ENCODE measurements at regions not wholly inside any gene's neighbourhood (a gene's known extent, or its start where the extent isn't known, plus 50 kb on each side); places are given as distances from the start of the nearest gene placed in this dataset.
"Not testable (repeated sequence)": the region's sequence is repeated elsewhere in the genome, so short reads cannot be mapped to it uniquely, and the experiment has no call there.

GRCh38 chr2:75292826-75293225, 93.5 kb upstream of the TACR1 start:
- H3K27ac Mint-ChIP-seq: no peak overlapping the region
- peaks cover 6% of the 10 kb centered on the region for H3K4me1 Mint-ChIP-seq
- H3K27me3 Mint-ChIP-seq (ENCODE audit: low read depth): peaks cover 3% of the 10 kb centered on the region; the same call in 1 of the 2 replicates
- no peaks in the 10 kb centered on the region for H3K36me3 Mint-ChIP-seq
- DNase-seq (ENCODE audit: low spot score) (no peak), ATAC-seq (no peak)
- POLR2A ChIA-PET: no interaction called here
- TF ChIP-seq, protein P1, sequence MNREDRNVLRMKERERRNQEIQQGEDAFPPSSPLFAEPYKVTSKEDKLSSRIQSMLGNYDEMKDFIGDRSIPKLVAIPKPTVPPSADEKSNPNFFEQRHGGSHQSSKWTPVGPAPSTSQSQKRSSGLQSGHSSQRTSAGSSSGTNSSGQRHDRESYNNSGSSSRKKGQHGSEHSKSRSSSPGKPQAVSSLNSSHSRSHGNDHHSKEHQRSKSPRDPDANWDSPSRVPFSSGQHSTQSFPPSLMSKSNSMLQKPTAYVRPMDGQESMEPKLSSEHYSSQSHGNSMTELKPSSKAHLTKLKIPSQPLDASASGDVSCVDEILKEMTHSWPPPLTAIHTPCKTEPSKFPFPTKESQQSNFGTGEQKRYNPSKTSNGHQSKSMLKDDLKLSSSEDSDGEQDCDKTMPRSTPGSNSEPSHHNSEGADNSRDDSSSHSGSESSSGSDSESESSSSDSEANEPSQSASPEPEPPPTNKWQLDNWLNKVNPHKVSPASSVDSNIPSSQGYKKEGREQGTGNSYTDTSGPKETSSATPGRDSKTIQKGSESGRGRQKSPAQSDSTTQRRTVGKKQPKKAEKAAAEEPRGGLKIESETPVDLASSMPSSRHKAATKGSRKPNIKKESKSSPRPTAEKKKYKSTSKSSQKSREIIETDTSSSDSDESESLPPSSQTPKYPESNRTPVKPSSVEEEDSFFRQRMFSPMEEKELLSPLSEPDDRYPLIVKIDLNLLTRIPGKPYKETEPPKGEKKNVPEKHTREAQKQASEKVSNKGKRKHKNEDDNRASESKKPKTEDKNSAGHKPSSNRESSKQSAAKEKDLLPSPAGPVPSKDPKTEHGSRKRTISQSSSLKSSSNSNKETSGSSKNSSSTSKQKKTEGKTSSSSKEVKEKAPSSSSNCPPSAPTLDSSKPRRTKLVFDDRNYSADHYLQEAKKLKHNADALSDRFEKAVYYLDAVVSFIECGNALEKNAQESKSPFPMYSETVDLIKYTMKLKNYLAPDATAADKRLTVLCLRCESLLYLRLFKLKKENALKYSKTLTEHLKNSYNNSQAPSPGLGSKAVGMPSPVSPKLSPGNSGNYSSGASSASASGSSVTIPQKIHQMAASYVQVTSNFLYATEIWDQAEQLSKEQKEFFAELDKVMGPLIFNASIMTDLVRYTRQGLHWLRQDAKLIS (CRISPR knock-in tag; IDR thresholded peaks at IDR 0.05; ENCODE audit: borderline replicate concordance): no peak
- TF ChIP-seq ZNF423 (CRISPR knock-in tag; IDR thresholded peaks at IDR 0.05): no peak
- no peak for TF ChIP-seq CBFB (CRISPR knock-in tag; IDR thresholded peaks at IDR 0.05; ENCODE audit: low read depth)
- no peaks in the 10 kb centered on the region for H3K9me3 Mint-ChIP-seq
- H3K4me3 Mint-ChIP-seq: no peak overlapping the region
- CTCF ChIA-PET: no interaction called here

- TF ChIP-seq CREM (CRISPR knock-in tag; IDR thresholded peaks at IDR 0.05) (no peak), ZNF396 (CRISPR knock-in tag; IDR thresholded peaks at IDR 0.05; ENCODE audit: borderline replicate concordance) (no peak), FOXJ3 (CRISPR knock-in tag; IDR thresholded peaks at IDR 0.05; ENCODE audit: borderline replicate concordance) (no peak), ZNF263 (CRISPR knock-in tag; IDR thresholded peaks at IDR 0.05; ENCODE audit: low read depth) (peak; percentile 32; the same call in 1 of the 2 replicates)
- DNase-seq (ENCODE audit: low spot score) (no peak), ATAC-seq (peak; percentile 72)
- H3K36me3 Mint-ChIP-seq: no peaks in the 10 kb centered on the region
- ChIA-PET CTCF (no interaction called here), POLR2A (interaction anchor here (0.5 kb wide), 1 partner anchor 365 kb away, joined by 3 read pairs; no protein-coding TSS in a partner anchor)
- H3K4me3 Mint-ChIP-seq: no peak overlapping the region
- H3K27ac Mint-ChIP-seq: no peak overlapping the region
- H3K4me1 Mint-ChIP-seq: peaks cover 6% of the 10 kb centered on the region
- no peaks in the 10 kb centered on the region for H3K9me3 Mint-ChIP-seq
- no peaks in the 10 kb centered on the region for H3K27me3 Mint-ChIP-seq (ENCODE audit: low read depth)
Measured at GRCh38 chr2:75290600-75291150, 91.4 kb upstream of the TACR1 start.

DNA sequence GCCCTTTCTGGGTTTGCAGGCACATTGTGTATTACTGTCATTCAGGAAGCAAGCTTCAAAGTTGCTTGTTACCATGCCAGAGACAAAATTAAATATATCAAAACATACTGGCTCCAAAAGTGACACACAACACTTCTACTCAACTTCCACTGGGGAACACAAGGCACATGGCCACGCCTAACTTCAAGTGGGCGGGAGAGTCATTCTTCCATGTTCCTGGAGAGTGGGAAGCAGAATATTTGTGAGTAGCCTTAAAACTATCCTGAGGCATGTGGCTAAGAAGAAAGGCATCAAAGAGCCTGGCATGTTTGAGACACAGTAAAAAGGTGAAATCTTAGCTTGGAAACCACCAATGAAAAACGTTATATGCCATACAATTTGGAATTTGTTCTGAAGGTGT, 90.5 kb upstream of the TACR1 start:
- ATAC-seq: no peak
- Mint-ChIP-seq H3K4me1 (peaks cover 6% of the 10 kb centered on the region), H3K36me3 (no peaks in the 10 kb centered on the region), H3K27ac (no peak overlapping the region), H3K4me3 (no peak overlapping the region), H3K9me3 (no peaks in the 10 kb centered on the region), H3K27me3 (ENCODE audit: low read depth) (no peaks in the 10 kb centered on the region)
- POLR2A ChIA-PET: no interaction called here
- TF ChIP-seq ESRRA (CRISPR knock-in tag; IDR thresholded peaks at IDR 0.05; ENCODE audit: borderline replicate concordance) (no peak), ZBTB43 (CRISPR knock-in tag; IDR thresholded peaks at IDR 0.05) (no peak), ZNF416 (CRISPR knock-in tag; IDR thresholded peaks at IDR 0.05) (no peak), HMGA2 (CRISPR knock-in tag; IDR thresholded peaks at IDR 0.05) (no peak), ELF4 (CRISPR knock-in tag; IDR thresholded peaks at IDR 0.05; ENCODE audit: low read depth) (no peak)
- CTCF ChIA-PET: no interaction called here
- no peak for DNase-seq (ENCODE audit: low spot score)

DNA sequence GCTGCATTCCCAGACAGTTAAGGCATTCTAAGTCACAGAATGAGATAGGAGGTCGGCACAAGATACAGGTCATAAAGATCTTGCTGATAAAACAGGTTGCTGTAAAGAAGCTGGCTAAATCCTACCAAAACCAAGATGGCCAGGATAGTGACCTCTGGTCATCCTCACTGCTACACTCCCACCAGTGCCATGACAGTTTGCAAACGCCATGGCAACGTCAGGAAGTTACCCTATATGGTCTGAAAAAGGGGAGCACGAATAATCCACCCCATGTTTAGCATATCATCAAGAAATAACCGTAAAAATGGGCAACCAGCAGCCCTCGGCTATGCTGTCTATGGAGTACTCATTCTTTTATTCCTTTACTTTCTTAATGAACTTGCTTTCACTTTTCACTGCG, 89.9 kb upstream of the TACR1 start:
- H3K4me3 Mint-ChIP-seq; POLR2A ChIA-PET; DNase-seq (ENCODE audit: low spot score); H3K4me1 Mint-ChIP-seq; H3K27me3 Mint-ChIP-seq (ENCODE audit: low read depth); ATAC-seq; H3K36me3 Mint-ChIP-seq; CTCF ChIA-PET; H3K9me3 Mint-ChIP-seq; H3K27ac Mint-ChIP-seq: not testable (repeated sequence)

DNA sequence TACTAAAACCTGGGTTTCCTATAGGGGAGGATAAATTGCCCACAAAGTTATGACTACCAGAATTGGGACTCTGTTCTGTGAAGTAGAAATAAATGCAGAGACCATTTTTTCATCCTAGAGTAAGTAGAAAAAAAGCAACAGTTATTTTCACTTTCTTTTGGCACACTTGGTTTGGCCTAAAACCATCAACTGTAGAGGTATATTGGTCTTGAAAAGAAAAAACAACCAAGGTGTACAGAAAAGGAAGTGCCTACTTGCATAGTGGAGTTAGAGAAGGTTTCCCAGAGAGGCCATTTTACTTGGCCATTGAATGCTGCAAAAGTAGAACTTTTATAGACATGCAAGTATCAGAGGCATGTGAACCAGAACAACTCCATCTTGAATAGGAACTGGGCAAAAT, 89.4 kb upstream of the TACR1 start:
- ChIA-PET CTCF (no interaction called here), POLR2A (no interaction called here)
- H3K4me3 Mint-ChIP-seq: no peak overlapping the region
- ATAC-seq (no peak), DNase-seq (ENCODE audit: low spot score) (no peak)
- TF ChIP-seq ZNF512 (CRISPR knock-in tag; IDR thresholded peaks at IDR 0.05; ENCODE audit: borderline replicate concordance) (no peak), HMGA2 (CRISPR knock-in tag; IDR thresholded peaks at IDR 0.05) (no peak), ATF3 (CRISPR knock-in tag; conservative IDR thresholded peaks at IDR 0.05) (no peak), IRF2 (CRISPR knock-in tag; IDR thresholded peaks at IDR 0.05; ENCODE audit: borderline replicate concordance, low read depth) (no peak), FOXP1 (CRISPR knock-in tag; IDR thresholded peaks at IDR 0.05; ENCODE audit: borderline replicate concordance) (no peak), JUN (CRISPR knock-in tag; IDR thresholded peaks at IDR 0.05) (no peak)
- peaks cover 6% of the 10 kb centered on the region for H3K4me1 Mint-ChIP-seq
- H3K27ac Mint-ChIP-seq: no peak overlapping the region
- H3K27me3 Mint-ChIP-seq (ENCODE audit: low read depth): no peaks in the 10 kb centered on the region
- no peaks in the 10 kb centered on the region for H3K36me3 Mint-ChIP-seq
- no peaks in the 10 kb centered on the region for H3K9me3 Mint-ChIP-seq
